GM12878 (cell line): ENCODE measurements at regions not wholly inside any gene's neighbourhood (a gene's known extent, or its start where the extent isn't known, plus 50 kb on each side); places are given as distances from the start of the nearest gene placed in this dataset.

ENCODE experiments used
- ATAC-seq: fragments of 200-7000 bp; cut with Tn5 transposase; 3 replicates; pipeline ENCODE4 v1.9.1; 2020; ENCODE audit warnings: mild to moderate bottlenecking, moderate library complexity
- BruUV-seq: library from RNA; stranded (reverse); fragments of 400-500 nt; replicated peaks from 2 replicates; lab custom pipeline; 2021; lab: Mats Ljungman, UMichigan
- CTCF ChIA-PET: fragments of 300-600 bp; sonication (Branson Sonifier 250); formaldehyde crosslinking; extraction: SDS; loops from one replicate; lab custom pipeline; 2021; ENCODE audit warnings: inconsistent platforms; lab: Yijun Ruan, JAX
- POLR2A ChIA-PET: fragments of 350-600 bp; formaldehyde crosslinking; extraction: SDS; loops from one replicate; lab custom pipeline; 2021; ENCODE audit warnings: inconsistent platforms; lab: Charles Lee
- RAD21 ChIA-PET: fragments of 300-600 bp; sonication (Branson Sonifier 250); formaldehyde crosslinking; loops from one replicate; lab custom pipeline; 2023; ENCODE audit warnings: antibody characterized with exemption; ENCODE audit not compliant: unreplicated experiment; lab: Charles Lee
- SMC1A ChIA-PET: fragments of 300-600 bp; sonication (Branson Sonifier 250); formaldehyde crosslinking; loops from one replicate; lab custom pipeline; 2023; ENCODE audit not compliant: unreplicated experiment, uncharacterized antibody; lab: Charles Lee
- DNase-seq: peaks from one replicate; pipeline ENCODE4 v3.0.0-alpha.2; 2011; ENCODE audit warnings: low read depth, low spot score
- FAIRE-seq: peaks from 3 replicates; lab custom pipeline; 2011; peaks lifted over from hg19 to GRCh38; lab: Jason Lieb, UNC
- H2AFZ ChIP-seq: 2 replicates; pipeline ENCODE4 v1.6.0; 2011; ENCODE audit warnings: low read depth, low read length, control low read depth; ENCODE audit not compliant: control insufficient read depth
- H3K27ac ChIP-seq: 2 replicates; pipeline ENCODE4 v1.5.1; 2011; ENCODE audit warnings: control low read depth; ENCODE audit not compliant: control insufficient read depth, insufficient read depth
- H3K27me3 ChIP-seq, 2 experiments: replicated peaks in 1 of 2; 2 replicates each; pipeline versions ENCODE4 v1.6.0 to v1.6.1; 2011; ENCODE audit warnings: low read length in 1 of 2; ENCODE audit not compliant: control insufficient read depth in 2 of 2, insufficient read depth in 2 of 2
- H3K36me3 ChIP-seq, 2 experiments: 2 replicates each; pipeline ENCODE4 v1.5.1; 2011; ENCODE audit warnings: low read length in 1 of 2; ENCODE audit not compliant: control insufficient read depth in 2 of 2, insufficient read depth in 2 of 2
- H3K4me1 ChIP-seq: 2 replicates; pipeline ENCODE4 v1.6.1; 2011; ENCODE audit warnings: mild to moderate bottlenecking, low read length, moderate library complexity, mixed read lengths; ENCODE audit not compliant: control insufficient read depth, insufficient read depth
- H3K4me2 ChIP-seq: 2 replicates; pipeline ENCODE4 v1.6.0; 2011; ENCODE audit warnings: control low read depth; ENCODE audit not compliant: control insufficient read depth, insufficient read depth
- H3K4me3 ChIP-seq: fragments of 200-600 bp; sonication (generic); 2 replicates; pipeline ENCODE4 v1.5.1; 2016
- H3K79me2 ChIP-seq: 2 replicates; pipeline ENCODE4 v1.6.0; 2011; ENCODE audit warnings: low read length; ENCODE audit not compliant: control insufficient read depth, insufficient read depth
- H3K9ac ChIP-seq: 2 replicates; pipeline ENCODE4 v1.8.0; 2011; ENCODE audit warnings: low read length, control low read depth, mixed read lengths; ENCODE audit not compliant: control insufficient read depth, insufficient read depth
- H3K9me3 ChIP-seq: replicated peaks from 3 replicates; pipeline ENCODE4 v1.5.1; 2011; ENCODE audit warnings: mild to moderate bottlenecking, low read length; ENCODE audit not compliant: control insufficient read depth, insufficient read depth
- H4K20me1 ChIP-seq: 2 replicates; pipeline ENCODE4 v1.6.0; 2011; ENCODE audit not compliant: control insufficient read depth, insufficient read depth
- BCL11A ChIP-seq: IDR thresholded peaks from 2 replicates; pipeline ENCODE4 v1.6.1; 2011; ENCODE audit warnings: low read depth, low read length
- BRCA1 ChIP-seq: IDR thresholded peaks from 2 replicates; pipeline ENCODE4 v1.6.1; 2011; ENCODE audit warnings: low read depth, low read length, improper control_type of control experiment
- EGR1 ChIP-seq, 2 experiments: IDR thresholded peaks; 1 replicate in 1 of 2; 2 replicates in 1 of 2; pipeline ENCODE4 v1.6.1; 2011 to 2012; ENCODE audit warnings: low read depth in 2 of 2, low read length in 2 of 2, borderline replicate concordance in 1 of 2, mild to moderate bottlenecking in 1 of 2, moderate library complexity in 1 of 2
- IKZF1 ChIP-seq: fragments of 450-650 bp; conservative IDR thresholded peaks from 2 replicates; pipeline ENCODE4 v1.6.1; 2017; ENCODE audit warnings: antibody characterized with exemption, mild to moderate bottlenecking
- KLF5 ChIP-seq: fragments of 450-650 bp; IDR thresholded peaks from 2 replicates; pipeline ENCODE4 v1.6.1; 2014; ENCODE audit warnings: mild to moderate bottlenecking; ENCODE audit not compliant: partially characterized antibody
- MEF2A ChIP-seq: IDR thresholded peaks from 2 replicates; pipeline ENCODE4 v1.6.1; 2011; ENCODE audit warnings: low read depth, mild to moderate bottlenecking, low read length, moderate library complexity; ENCODE audit not compliant: insufficient read depth
- NR2F1 ChIP-seq: fragments of 450-650 bp; conservative IDR thresholded peaks from 2 replicates; pipeline ENCODE4 v1.6.1; 2017; ENCODE audit warnings: mild to moderate bottlenecking
- POU2F2 ChIP-seq: IDR thresholded peaks from 3 replicates; pipeline ENCODE4 v1.6.1; 2011; ENCODE audit warnings: low read depth, mild to moderate bottlenecking, low read length, borderline replicate concordance
- RAD51 ChIP-seq: fragments of 450-650 bp; IDR thresholded peaks from 2 replicates; pipeline ENCODE4 v1.6.1; 2016; ENCODE audit warnings: moderate library complexity, mild to moderate bottlenecking, inconsistent platforms
- SKIL ChIP-seq: fragments of 450-650 bp; IDR thresholded peaks from 2 replicates; pipeline ENCODE4 v1.6.1; 2017; ENCODE audit warnings: mild to moderate bottlenecking, low read depth, inconsistent platforms; ENCODE audit not compliant: poor library complexity, severe bottlenecking
- TARDBP ChIP-seq: IDR thresholded peaks from 2 replicates; pipeline ENCODE4 v1.6.1; 2016; ENCODE audit warnings: borderline replicate concordance
- TBL1XR1 ChIP-seq: IDR thresholded peaks from 2 replicates; pipeline ENCODE4 v1.6.1; 2012; ENCODE audit warnings: low read depth, low read length, improper control_type of control experiment
- ZBTB4 ChIP-seq: fragments of 450-650 bp; formaldehyde crosslinking; IDR thresholded peaks from 2 replicates; pipeline ENCODE4 v1.4.0; 2022; ENCODE audit warnings: mild to moderate bottlenecking, moderate library complexity
- WGBS: methylation state at CpG from one replicate; pipeline ENCODE4 v1.1.6; 2016; ENCODE audit warnings: low lambda C conversion rate; ENCODE audit not compliant: insufficient replicate concordance, insufficient coverage; ENCODE audit errors: missing lambda C conversion rate; 5-methylcytosine and 5-hydroxymethylcytosine counted together
- in situ Hi-C: fragments of 300-500 bp; cut with MboI; formaldehyde crosslinking; loops from 9 replicates; pipeline ENCODE4 v1.14.3; 2018; ENCODE audit warnings: mixed read lengths
- intact Hi-C: fragments of 100-400 bp; cut with micrococcal nuclease; formaldehyde crosslinking; loops from one replicate; pipeline ENCODE4 v1.14.2; 2022; ENCODE audit not compliant: unreplicated experiment

GRCh38 chr5:57764479-57765089, 282.0 kb upstream of the ACTBL2 start:
- in situ Hi-C loops = no loop called here
- no peak for ATAC-seq

More at GRCh38 chr5:57764479-57765089, 282.0 kb upstream of the ACTBL2 start:
- FAIRE-seq (no peak), DNase-seq (no peak)
- no peak overlapping the region for H2AFZ ChIP-seq
- no peaks in the 10 kb centered on the region for H3K9me3 ChIP-seq
- no peak overlapping the region for H3K4me2 ChIP-seq
- H3K79me2 ChIP-seq = no peaks in the 10 kb centered on the region
- TF ChIP-seq POU2F2 = no peak
- TF ChIP-seq EGR1 (IDR thresholded peaks at IDR 0.05; ENCODE audit: borderline replicate concordance in 1 of 2, low read depth in 2 of 2, low read length in 2 of 2) = no peak
- no peak for TF ChIP-seq KLF5
- TF ChIP-seq SKIL = no peak
- no peak for TF ChIP-seq BRCA1
- no peak for TF ChIP-seq MEF2A
- TF ChIP-seq BCL11A = no peak
- no peak for TF ChIP-seq IKZF1
- TF ChIP-seq RAD51 = no peak
- no peak for TF ChIP-seq TBL1XR1
- no peak for TF ChIP-seq ZBTB4
- no peak for TF ChIP-seq TARDBP
- no peak for TF ChIP-seq NR2F1
- TF ChIP-seq, all 136 proteins: peak for 0
- no peaks in the 10 kb centered on the region for H3K4me1 ChIP-seq
- no peak overlapping the region for H3K4me3 ChIP-seq
- no TSS peak for BruUV-seq
- WGBS = 55% methylated on average over 4 of the region's 4 CpGs
- ChIA-PET CTCF (no interaction called here), SMC1A (no interaction called here), RAD21 (no interaction called here), POLR2A (no interaction called here)
- no peaks in the 10 kb centered on the region for H4K20me1 ChIP-seq
- H3K9ac ChIP-seq = no peak overlapping the region
- no peaks in the 10 kb centered on the region for H3K36me3 ChIP-seq
- no peaks in the 10 kb centered on the region; a peak in 2 of 4 replicates for H3K27me3 ChIP-seq
- no peak overlapping the region for H3K27ac ChIP-seq
- intact Hi-C loops = no loop called here
